Right atrium auricular region (tissue), 2 donors: ENCODE measurements at regions not wholly inside any gene's neighbourhood (a gene's known extent, or its start where the extent isn't known, plus 50 kb on each side); places are given as distances from the start of the nearest gene placed in this dataset.

Experiments
- DNase-seq: peaks from one replicate; pipeline ENCODE4 v3.0.0-alpha.2; 2019; ENCODE audit warnings: low spot score
- H3K27ac ChIP-seq, 2 donors: fragments of 200-600 bp; sonication (generic); 1 replicate in 1 of 2; 2 replicates in 1 of 2; pipeline ENCODE4 v1.5.1; 2016 to 2019
- H3K27me3 ChIP-seq, 2 donors: fragments of 200-600 bp; sonication (generic); one replicate each; pipeline versions ENCODE4 v1.5.1 to v1.6.0; 2017 to 2019
- H3K36me3 ChIP-seq: fragments of 200-600 bp; sonication (generic); one replicate; pipeline ENCODE4 v1.5.1; 2016
- H3K4me1 ChIP-seq, 2 donors: fragments of 200-600 bp; sonication (generic); one replicate each; pipeline versions ENCODE4 v1.5.1 to v1.6.0; 2017 to 2019
- H3K4me3 ChIP-seq, 2 donors: fragments of 200-600 bp; sonication (generic); 1 replicate in 1 of 2; 2 replicates in 1 of 2; pipeline ENCODE4 v1.5.1; 2017 to 2019; ENCODE audit warnings: mild to moderate bottlenecking in 1 of 2, moderate library complexity in 1 of 2
- H3K9me3 ChIP-seq, 2 donors: fragments of 200-600 bp; sonication (generic); one replicate each; pipeline ENCODE4 v1.5.1; 2019
- TF ChIP-seq, protein P1 (sequence below), 2 donors: fragments of 200-600 bp; sonication (generic); IDR thresholded peaks; one replicate each; pipeline ENCODE4 v1.5.1; 2019; ENCODE audit warnings: antibody characterized with exemption in 2 of 2

- TF ChIP-seq, protein P1, sequence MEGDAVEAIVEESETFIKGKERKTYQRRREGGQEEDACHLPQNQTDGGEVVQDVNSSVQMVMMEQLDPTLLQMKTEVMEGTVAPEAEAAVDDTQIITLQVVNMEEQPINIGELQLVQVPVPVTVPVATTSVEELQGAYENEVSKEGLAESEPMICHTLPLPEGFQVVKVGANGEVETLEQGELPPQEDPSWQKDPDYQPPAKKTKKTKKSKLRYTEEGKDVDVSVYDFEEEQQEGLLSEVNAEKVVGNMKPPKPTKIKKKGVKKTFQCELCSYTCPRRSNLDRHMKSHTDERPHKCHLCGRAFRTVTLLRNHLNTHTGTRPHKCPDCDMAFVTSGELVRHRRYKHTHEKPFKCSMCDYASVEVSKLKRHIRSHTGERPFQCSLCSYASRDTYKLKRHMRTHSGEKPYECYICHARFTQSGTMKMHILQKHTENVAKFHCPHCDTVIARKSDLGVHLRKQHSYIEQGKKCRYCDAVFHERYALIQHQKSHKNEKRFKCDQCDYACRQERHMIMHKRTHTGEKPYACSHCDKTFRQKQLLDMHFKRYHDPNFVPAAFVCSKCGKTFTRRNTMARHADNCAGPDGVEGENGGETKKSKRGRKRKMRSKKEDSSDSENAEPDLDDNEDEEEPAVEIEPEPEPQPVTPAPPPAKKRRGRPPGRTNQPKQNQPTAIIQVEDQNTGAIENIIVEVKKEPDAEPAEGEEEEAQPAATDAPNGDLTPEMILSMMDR (IDR thresholded peaks at IDR 0.05) = no peak
- Histone ChIP-seq H3K4me1 (peaks cover 0 to 3% of the 10 kb centered on the region in 2 donors), H3K9me3 (no peaks in the 10 kb centered on the region), H3K27me3 (no peaks in the 10 kb centered on the region), H3K36me3 (no peaks in the 10 kb centered on the region), H3K4me3 (no peak overlapping the region), H3K27ac (no peak overlapping the region)
- DNase-seq = no peak
These were observed 56.9 kb upstream of the RGS1 start for GRCh38 chr1:192518700-192519099.

DNA sequence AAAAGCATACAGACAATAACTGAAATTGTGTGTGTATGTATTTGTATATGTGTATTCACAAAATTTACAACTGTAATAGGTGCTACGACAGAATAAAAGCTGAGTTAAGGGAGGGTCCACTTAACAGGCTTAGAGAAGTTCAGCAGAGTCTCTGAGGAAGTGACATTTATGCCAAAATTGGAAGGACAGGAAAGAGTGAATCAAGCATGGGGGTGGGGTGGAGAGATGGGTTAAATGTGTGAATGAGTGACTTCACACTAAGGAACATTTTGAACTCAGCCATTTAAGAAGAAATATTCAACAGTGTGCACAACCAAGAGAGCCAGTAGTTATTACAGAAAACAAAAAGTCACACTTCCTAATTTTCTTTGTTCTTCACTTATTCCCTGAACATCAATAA lies 53.8 kb upstream of the RGS1 start:
- no peak overlapping the region for H3K27ac ChIP-seq
- H3K4me1 ChIP-seq = peaks cover 0 to 4% of the 10 kb centered on the region in 2 donors
- no peaks in the 10 kb centered on the region for H3K27me3 ChIP-seq
- no peak overlapping the region for H3K4me3 ChIP-seq
- H3K9me3 ChIP-seq = no peaks in the 10 kb centered on the region
- no peaks in the 10 kb centered on the region for H3K36me3 ChIP-seq
- no peak for DNase-seq
- TF ChIP-seq, protein P1 (IDR thresholded peaks at IDR 0.05) = no peak

DNA sequence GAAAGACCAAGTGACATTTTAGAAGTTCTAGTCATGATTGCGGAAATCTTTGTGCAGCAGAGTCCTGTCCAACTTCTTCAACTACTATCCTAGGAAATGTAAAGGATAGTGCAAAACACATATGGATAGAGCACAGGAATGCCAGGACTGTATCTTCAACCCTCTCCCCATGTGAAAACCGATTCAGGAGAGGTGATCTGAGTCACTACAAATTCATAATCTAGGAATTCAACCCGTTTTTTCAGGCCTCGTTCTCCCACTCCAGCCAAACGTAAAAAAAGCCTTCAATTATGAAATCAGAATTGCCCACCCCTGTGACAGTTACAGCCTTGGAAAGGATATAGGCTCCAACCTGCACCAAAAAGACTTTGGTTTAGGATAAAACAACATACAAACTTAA lies 52.9 kb upstream of the RGS1 start:
- Histone ChIP-seq H3K4me1 (peaks cover 0 to 4% of the 10 kb centered on the region in 2 donors), H3K36me3 (no peaks in the 10 kb centered on the region), H3K27ac (no peak overlapping the region), H3K9me3 (no peaks in the 10 kb centered on the region), H3K27me3 (no peaks in the 10 kb centered on the region), H3K4me3 (no peak overlapping the region)
- TF ChIP-seq, protein P1 (IDR thresholded peaks at IDR 0.05) = no peak
- no peak for DNase-seq

DNA sequence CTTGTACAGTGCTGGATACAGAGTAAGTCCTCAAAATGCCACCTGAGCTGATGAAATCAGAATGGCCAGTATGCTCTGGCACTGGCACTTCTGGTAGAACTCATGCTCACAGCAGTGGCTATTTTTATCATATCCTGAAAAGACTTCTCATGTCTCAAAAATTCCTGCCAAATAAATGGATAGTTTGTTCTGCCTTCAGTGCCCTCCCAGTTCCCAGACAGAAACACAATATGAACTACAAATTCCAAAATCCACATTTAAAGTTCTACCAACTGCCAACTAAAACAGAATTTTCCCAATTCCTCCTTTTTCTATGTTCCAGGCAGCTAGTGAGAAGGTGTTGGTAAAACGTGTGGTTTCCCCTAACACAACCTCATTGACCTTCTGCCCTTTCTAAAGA lies 51.4 kb upstream of the RGS1 start:
- TF ChIP-seq, protein P1 (IDR thresholded peaks at IDR 0.05) = no peak
- Histone ChIP-seq H3K36me3 (no peaks in the 10 kb centered on the region), H3K27me3 (no peaks in the 10 kb centered on the region), H3K4me1 (peaks cover 0 to 4% of the 10 kb centered on the region in 2 donors), H3K4me3 (no peak overlapping the region), H3K27ac (no peak overlapping the region), H3K9me3 (no peaks in the 10 kb centered on the region)
- DNase-seq = no peak
